ENCODE measurements at regions not wholly inside any gene's neighbourhood (a gene's known extent, or its start where the extent isn't known, plus 50 kb on each side); places are given as distances from the start of the nearest gene placed in this dataset.

DNA sequence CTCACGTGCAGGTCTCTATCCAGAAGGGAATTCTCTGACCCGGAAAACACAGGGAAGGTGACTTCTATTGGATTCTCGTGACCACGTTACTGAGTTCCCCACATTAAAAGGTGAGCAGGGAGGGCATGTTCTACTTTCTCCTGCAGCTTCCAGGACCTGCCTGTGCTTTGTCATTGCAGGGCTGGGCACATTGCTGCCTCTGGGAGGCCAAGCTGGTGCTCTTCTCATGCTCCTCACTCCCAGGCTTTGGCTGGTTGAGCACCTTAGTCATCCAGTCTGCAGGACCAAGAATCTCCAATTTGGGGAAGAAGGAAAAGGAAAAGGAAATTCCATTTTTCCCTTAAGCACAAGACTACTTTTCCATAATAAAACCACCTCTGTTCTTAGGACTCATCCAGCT is 86.5 kb upstream of the TMEM72 start:
- Histone ChIP-seq H3K27ac (no peak overlapping the region), H3K4me3 (no peak overlapping the region), H3K4me1 (replicated peaks in 1 of 2) (peaks cover 0 to 4% of the 10 kb centered on the region in 2 donors)
- WGBS, 10 experiments, result 74 to 100% (median 100%) methylated on average over 1 to 4 of the region's 4 CpGs; no CpG with 5 or more reads in 5 of the 10 experiments
- in situ Hi-C loops (cut with MboI; ENCODE audit: low pct_unique_long_range_greater_than_20kb in 2 of 9, low sequenced_read_pairs in 9 of 9, unreplicated experiment in 9 of 9), result no loop called here
- ATAC-seq (replicated peaks in 6 of 8), result no peak

DNA sequence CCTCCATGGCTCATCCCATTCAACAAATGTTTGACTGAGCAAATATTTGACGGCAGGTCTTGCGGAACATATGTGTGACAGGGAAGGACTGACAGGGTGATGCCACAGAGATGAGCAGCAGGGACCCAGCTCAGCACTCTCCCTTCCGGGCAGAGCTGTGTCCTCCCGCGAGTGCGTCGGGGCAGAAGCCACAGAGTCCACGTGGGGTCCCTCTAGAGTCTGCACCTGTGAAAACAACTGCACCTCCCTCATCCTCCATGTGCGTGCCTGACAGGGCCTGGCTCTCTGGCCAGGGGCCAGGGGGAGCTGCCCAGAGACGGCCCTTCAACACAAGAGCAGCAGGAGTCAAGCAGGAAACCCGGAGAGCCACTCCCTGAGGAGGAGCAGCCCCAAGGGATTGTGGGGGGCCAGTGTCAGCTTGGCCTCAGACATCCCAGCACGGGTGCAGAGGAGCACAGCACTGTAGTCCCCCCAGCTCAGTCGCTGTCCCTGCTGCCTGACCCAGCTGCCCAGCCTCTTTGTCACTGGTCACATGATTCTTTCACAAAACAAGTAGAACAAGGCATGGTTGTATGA is 83.6 kb upstream of the TMEM72 start:
- in situ Hi-C loops (cut with MboI; ENCODE audit: low pct_unique_long_range_greater_than_20kb in 2 of 9, low sequenced_read_pairs in 9 of 9, unreplicated experiment in 9 of 9), result no loop called here
- Histone ChIP-seq H3K4me1 (replicated peaks in 1 of 2) (peaks cover 0 to 4% of the 10 kb centered on the region in 2 donors), H3K4me3 (no peak overlapping the region), H3K27ac (no peak overlapping the region)
- 0 to 100% (median 94%) methylated on average over 1 to 6 of the region's 13 CpGs; no CpG with 5 or more reads in 3 of the 10 experiments for WGBS, 10 experiments
- peak in 1 of 8 experiments; percentile 40 for ATAC-seq (replicated peaks in 6 of 8)

DNA sequence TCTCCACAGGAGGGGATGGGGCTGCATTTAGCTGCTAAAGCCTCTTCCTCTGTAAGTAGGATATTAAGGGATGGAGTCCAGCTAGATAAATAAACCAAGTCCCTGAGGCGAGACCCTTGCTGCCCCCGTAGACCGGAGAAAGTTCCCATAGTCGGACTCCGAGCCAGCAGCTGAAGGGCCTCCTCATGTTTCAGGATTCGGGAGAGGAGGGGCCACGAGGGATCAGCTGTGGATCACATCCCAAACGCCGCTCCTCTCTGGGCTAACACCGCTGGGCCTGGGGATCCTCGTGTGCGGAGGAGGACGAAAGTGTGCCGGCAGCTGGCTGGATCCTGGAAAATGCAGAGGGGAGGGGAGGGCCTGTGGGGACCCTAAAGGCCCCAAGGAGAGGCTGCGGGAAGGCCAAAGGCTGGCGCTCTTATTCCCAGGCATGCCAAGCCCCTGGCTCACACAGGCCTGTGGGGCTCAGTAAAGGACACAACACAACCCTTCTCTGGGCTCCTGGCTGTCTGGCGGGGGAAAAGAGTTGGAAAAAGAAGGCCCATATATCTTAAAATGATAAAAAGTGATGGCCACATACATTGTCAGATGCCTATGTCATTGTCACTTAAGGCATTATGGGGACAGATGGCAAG is 82.5 kb upstream of the TMEM72 start:
- Histone ChIP-seq H3K27ac (no peak overlapping the region), H3K4me1 (replicated peaks in 1 of 2) (no peaks in the 10 kb centered on the region), H3K4me3 (no peak overlapping the region)
- in situ Hi-C loops (cut with MboI; ENCODE audit: low pct_unique_long_range_greater_than_20kb in 2 of 9, low sequenced_read_pairs in 9 of 9, unreplicated experiment in 9 of 9), result no loop called here
- 72 to 100% (median 82%) methylated on average over 1 to 8 of the region's 17 CpGs; no CpG with 5 or more reads in 4 of the 10 experiments for WGBS, 10 experiments
- no peak for ATAC-seq (replicated peaks in 6 of 8)

DNA sequence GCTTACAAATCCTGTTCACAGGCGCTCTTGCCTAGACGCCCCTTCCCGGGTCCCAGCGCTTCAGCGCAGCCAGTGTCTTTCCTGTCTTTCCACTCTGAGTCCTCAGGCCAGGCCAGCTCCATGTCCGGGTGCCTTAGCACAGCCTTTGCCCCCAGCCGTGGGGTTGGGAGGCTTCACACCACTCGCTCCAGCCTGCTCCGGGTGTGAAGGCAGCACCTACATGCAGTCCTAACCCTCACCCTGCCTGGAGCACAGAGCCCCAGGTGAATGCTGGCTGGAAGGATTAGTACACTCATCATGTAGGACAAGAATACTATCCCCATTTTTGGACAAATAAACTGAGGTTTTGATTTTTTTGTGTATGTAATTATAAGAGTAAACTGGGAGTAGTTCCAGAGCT is 81.7 kb upstream of the TMEM72 start:
- WGBS, 10 experiments, result 33 to 100% (median 94%) methylated on average over 1 to 9 of the region's 9 CpGs; no CpG with 5 or more reads in 3 of the 10 experiments
- no peaks in the 10 kb centered on the region for H3K4me1 ChIP-seq (replicated peaks in 1 of 2)
- H3K27ac ChIP-seq, result no peak overlapping the region
- in situ Hi-C loops (cut with MboI; ENCODE audit: low pct_unique_long_range_greater_than_20kb in 2 of 9, low sequenced_read_pairs in 9 of 9, unreplicated experiment in 9 of 9), result no loop called here
- ATAC-seq (replicated peaks in 6 of 8), result no peak
- H3K4me3 ChIP-seq, result no peak overlapping the region

DNA sequence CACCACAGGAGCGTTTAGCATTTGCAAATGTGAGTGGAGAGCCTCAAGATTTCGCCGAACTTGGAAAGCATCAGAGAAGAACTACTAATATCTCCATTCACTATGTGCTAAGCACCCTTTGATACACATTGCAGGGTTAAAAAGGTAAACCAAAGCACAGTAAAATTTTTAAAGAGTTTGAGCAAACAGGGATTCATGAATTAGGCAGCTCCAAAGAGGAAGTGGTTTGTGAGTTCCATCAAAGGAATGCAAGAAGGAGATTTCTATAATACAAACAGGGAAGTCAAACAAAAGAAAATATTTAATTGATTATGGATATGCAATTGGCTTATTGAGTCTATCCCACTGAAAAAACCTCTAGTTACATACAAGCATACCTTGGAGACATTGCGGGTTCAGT is 81.1 kb upstream of the TMEM72 start:
- in situ Hi-C loops (cut with MboI; ENCODE audit: low pct_unique_long_range_greater_than_20kb in 2 of 9, low sequenced_read_pairs in 9 of 9, unreplicated experiment in 9 of 9), result no loop called here
- no peak for ATAC-seq (replicated peaks in 6 of 8)
- WGBS, 10 experiments, result 37 to 100% (median 73%) methylated on average over 1 to 4 of the region's 4 CpGs

DNA sequence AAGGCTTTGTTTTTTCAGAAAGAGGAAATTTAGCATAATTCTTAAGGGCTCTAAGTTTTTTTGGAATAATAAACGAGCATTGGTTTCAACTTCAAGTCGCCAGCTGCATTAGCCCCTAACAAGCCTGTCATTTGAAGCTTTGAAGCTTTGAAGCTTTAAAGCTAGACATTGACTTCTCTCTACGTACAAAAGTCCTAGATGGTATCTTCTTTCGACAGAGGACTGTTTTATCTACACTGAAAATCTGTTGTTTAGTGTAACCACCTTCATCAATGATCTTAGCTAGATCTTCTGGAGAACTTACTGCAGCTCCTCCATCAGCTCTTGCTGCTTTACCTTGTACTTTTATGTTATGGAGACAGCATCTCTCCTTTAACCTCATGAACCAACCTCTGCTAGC is 79.6 kb upstream of the TMEM72 start:
- in situ Hi-C loops (cut with MboI; ENCODE audit: low pct_unique_long_range_greater_than_20kb in 2 of 9, low sequenced_read_pairs in 9 of 9, unreplicated experiment in 9 of 9), result no loop called here
- WGBS, 10 experiments, result 40 to 88% (median 66%) methylated on average over 1 to 4 of the region's 4 CpGs
- H3K4me1 ChIP-seq (replicated peaks in 1 of 2), result peaks cover 2 to 10% of the 10 kb centered on the region in 2 donors
- no peak overlapping the region for H3K4me3 ChIP-seq
- no peak overlapping the region for H3K27ac ChIP-seq
- ATAC-seq (replicated peaks in 6 of 8), result no peak

More for the DNA sequence above, 81.1 kb upstream of the TMEM72 start:
- no peak overlapping the region for H3K27ac ChIP-seq
- H3K4me1 ChIP-seq (replicated peaks in 1 of 2), result peaks cover 0 to 5% of the 10 kb centered on the region in 2 donors
- no peak overlapping the region for H3K4me3 ChIP-seq

DNA sequence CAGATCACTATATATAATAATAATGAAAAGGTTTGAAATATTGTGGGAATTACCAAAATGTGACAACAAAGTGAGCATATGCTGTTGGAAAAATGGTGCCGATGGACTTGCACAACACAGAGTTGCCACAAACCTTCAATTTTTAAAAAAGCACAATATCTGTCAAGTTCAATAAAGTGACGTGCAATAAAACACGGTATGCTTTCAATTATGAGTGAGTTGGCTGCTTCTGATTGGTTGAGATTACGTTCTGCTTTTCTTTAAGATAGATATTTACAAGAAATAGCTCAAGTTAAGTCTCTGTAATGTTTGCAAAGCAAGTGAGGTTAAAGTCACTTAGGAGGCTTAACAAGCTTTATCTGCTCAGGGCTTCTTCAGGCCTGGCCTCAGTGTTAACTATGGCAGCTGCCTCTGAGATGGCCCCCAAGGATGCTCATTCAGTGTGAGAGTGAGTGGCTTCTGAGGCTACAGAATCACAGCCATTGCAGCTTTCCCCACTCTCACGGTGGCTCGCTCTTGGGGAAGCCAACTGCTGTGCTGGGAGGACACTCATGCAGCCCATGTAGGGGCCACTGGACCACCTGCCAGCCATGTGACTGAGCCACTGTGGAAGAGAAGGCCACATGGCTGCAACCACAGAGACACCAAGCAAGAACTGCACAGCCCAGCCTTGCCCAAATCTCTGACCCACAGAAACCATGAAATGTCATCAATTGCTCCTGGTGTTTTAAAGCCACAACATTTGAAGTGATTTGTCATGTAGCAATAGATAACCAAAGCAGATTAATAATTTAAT is 78.3 kb upstream of the TMEM72 start:
- H3K4me3 ChIP-seq, result no peak overlapping the region
- peaks cover 2 to 10% of the 10 kb centered on the region in 2 donors for H3K4me1 ChIP-seq (replicated peaks in 1 of 2)
- no peak overlapping the region for H3K27ac ChIP-seq
- WGBS, 10 experiments, result 45 to 100% (median 81%) methylated on average over 1 to 4 of the region's 6 CpGs
- ATAC-seq (replicated peaks in 6 of 8), result no peak
- in situ Hi-C loops (cut with MboI; ENCODE audit: low pct_unique_long_range_greater_than_20kb in 2 of 9, low sequenced_read_pairs in 9 of 9, unreplicated experiment in 9 of 9), result no loop called here

DNA sequence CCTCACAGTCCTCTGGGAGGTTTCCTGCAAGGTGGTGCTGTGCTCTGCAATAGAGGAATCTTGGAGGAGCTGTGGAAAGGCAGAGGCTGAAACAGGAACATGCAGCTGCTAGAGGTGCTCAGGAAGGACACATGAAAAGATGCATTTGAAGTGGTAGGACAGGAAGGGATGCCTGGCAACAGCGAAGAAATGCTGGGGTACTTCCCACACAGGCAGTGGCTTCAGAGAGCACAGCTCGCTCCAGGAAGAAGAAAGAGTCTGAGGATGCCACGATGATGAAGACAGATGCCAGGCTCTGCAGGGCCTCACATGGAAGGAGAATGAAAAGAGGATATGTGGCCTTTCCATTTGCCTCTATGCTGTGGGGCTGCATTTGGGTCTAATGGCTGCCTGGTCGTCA is 77.0 kb upstream of the TMEM72 start:
- in situ Hi-C loops (cut with MboI; ENCODE audit: low pct_unique_long_range_greater_than_20kb in 2 of 9, low sequenced_read_pairs in 9 of 9, unreplicated experiment in 9 of 9), result no loop called here
- 10 to 80% (median 65%) methylated on average over 1 to 3 of the region's 4 CpGs; no CpG with 5 or more reads in 5 of the 10 experiments for WGBS, 10 experiments
- no peak for ATAC-seq (replicated peaks in 6 of 8)
- Histone ChIP-seq H3K4me3 (no peak overlapping the region), H3K27ac (no peak overlapping the region), H3K4me1 (replicated peaks in 1 of 2) (peaks cover 2 to 10% of the 10 kb centered on the region in 2 donors)

DNA sequence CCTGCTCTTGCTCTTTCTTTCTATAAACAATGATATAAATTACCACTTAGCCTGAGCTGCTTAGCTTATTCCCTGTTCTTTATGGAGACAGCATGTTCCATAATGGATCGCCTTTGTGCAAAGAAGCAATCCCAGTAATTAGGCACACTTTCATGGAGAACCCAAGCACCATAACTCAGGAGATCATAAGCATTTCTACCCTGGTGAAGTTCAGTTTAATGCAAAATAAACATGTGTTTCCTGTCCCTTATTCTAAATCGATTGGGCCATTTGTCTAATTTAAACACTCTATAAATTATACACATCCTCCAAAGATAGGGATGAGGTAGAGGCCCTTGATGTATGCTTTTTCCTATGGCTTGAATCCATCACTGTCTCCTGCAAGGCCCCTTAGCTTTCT is 75.8 kb upstream of the TMEM72 start:
- Histone ChIP-seq H3K4me1 (replicated peaks in 1 of 2) (peaks cover 2 to 10% of the 10 kb centered on the region in 2 donors), H3K27ac (no peak overlapping the region), H3K4me3 (no peak overlapping the region)
- peak in 1 of 8 experiments; percentile 39 for ATAC-seq (replicated peaks in 6 of 8)
- WGBS, 10 experiments, result 0 to 83% (median 43%) methylated on average over 1 to 2 of the region's 2 CpGs; no CpG with 5 or more reads in 2 of the 10 experiments
- in situ Hi-C loops (cut with MboI; ENCODE audit: low pct_unique_long_range_greater_than_20kb in 2 of 9, low sequenced_read_pairs in 9 of 9, unreplicated experiment in 9 of 9), result no loop called here

DNA sequence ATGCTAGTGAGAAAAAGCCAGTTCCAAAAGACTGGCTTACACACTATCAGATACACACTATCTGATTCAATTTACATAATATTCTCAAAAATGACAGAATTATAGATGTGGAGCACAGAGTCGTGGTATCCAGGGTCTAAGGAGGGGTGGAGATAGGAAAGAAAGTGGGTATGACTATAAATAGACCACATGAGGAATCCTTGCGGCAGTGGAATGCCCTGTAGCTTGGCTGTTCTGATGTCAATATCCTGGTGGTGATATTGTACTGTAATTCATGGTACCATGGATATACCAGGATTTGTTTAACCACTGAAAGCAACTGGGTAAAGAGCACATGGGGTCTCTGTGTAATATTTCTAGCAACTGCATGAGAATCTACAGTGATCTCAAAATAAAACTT is 67.7 kb upstream of the TMEM72 start:
- in situ Hi-C loops (cut with MboI; ENCODE audit: low pct_unique_long_range_greater_than_20kb in 2 of 9, low sequenced_read_pairs in 9 of 9, unreplicated experiment in 9 of 9), result no loop called here
- no peaks in the 10 kb centered on the region for H3K4me1 ChIP-seq (replicated peaks in 1 of 2)
- 33 to 100% (median 60%) methylated on average over 1 to 2 of the region's 2 CpGs; no CpG with 5 or more reads in 3 of the 10 experiments for WGBS, 10 experiments
- H3K4me3 ChIP-seq, result no peak overlapping the region
- H3K27ac ChIP-seq, result no peak overlapping the region
- peak in 1 of 8 experiments; percentile 15 for ATAC-seq (replicated peaks in 6 of 8)

DNA sequence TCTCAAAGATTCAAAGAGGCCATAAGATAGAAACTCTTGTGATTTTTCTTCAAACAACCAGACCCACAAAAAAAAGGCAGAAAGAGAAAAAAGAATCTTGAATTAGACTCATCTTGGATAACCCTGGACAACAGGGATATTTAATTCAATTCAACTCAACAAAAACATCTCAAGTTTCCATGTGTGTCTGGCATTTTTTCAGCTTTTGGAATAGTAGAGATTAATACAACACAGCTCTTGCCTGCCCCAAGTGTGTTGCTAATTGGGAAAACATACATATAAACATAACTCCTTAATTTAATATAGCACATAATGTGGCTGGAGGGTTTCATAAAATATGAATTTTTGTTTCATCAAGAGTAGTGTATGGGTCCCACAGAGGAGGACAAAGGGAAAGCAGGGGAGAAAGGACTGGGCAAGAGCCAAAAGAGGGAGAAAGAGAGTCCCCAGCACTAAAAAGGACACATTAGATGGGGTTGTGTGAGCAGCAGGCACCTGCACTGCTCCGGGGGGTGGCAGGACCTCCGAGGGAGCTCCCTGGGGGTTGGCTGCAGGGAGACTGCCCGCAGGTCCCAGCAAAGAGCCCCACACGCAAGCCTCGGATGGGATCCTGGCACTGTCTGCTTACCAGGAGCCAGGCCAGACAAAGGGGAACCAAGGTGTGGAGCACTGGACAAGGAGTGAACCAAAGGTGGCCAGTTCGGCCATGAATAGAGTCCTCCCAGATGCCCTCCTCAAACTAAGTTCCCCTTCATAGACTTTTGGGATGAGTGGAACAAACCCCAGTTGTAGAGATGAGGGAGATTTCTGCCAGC is 65.6 kb upstream of the TMEM72 start:
- no peak overlapping the region for H3K27ac ChIP-seq
- WGBS, 10 experiments, result 75 to 100% (median 87%) methylated on average over 1 to 2 of the region's 6 CpGs; no CpG with 5 or more reads in 6 of the 10 experiments
- H3K4me3 ChIP-seq, result no peak overlapping the region
- in situ Hi-C loops (cut with MboI; ENCODE audit: low pct_unique_long_range_greater_than_20kb in 2 of 9, low sequenced_read_pairs in 9 of 9, unreplicated experiment in 9 of 9), result no loop called here
- ATAC-seq (replicated peaks in 6 of 8), result no peak
- no peaks in the 10 kb centered on the region for H3K4me1 ChIP-seq (replicated peaks in 1 of 2)

DNA sequence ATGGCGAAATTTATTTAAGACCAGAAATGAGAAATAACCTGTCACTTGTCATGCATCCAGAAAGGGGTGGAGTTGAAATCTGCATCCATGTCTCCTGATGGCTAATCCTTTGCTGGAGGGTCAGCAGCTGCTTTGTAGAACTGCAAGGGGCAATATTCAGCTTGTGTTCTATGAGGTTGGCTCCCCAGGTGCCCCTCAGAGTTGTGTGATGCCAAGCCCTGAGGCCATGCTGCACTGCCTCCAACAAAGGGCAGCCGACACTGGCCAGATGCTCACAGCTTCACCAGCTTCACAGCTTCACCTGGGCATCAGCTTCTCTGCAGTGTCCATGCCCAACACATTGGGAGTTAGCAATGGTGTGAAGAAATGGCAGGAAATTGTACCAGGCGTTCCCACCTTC is 64.0 kb upstream of the TMEM72 start:
- Histone ChIP-seq H3K4me1 (replicated peaks in 1 of 2) (no peaks in the 10 kb centered on the region), H3K27ac (no peak overlapping the region), H3K4me3 (no peak overlapping the region)
- in situ Hi-C loops (cut with MboI; ENCODE audit: low pct_unique_long_range_greater_than_20kb in 2 of 9, low sequenced_read_pairs in 9 of 9, unreplicated experiment in 9 of 9), result no loop called here
- 38 to 89% (median 62%) methylated on average over 1 to 2 of the region's 3 CpGs; no CpG with 5 or more reads in 4 of the 10 experiments for WGBS, 10 experiments
- ATAC-seq (replicated peaks in 6 of 8), result no peak

DNA sequence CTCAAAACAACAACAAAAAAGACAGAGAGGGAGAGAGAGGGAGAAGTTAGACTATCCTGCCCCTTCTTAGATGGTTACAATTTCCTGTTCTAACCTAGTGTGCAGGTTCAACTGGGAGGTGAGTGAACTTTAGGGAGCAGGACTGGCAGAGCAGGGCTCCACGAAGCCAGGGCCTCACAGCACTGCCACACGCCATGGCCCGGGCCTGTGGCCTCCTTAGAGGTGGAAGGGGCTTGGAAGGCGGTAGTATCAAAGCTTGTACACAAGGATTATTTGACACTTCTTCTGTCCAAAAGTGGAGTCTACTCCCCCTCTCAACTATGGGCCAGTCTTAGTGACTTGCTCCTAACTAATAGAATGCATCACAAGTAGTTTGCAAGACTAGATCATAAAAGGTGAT is 62.9 kb upstream of the TMEM72 start:
- no peak overlapping the region for H3K27ac ChIP-seq
- in situ Hi-C loops (cut with MboI; ENCODE audit: low pct_unique_long_range_greater_than_20kb in 2 of 9, low sequenced_read_pairs in 9 of 9, unreplicated experiment in 9 of 9), result no loop called here
- no peak overlapping the region for H3K4me3 ChIP-seq
- H3K4me1 ChIP-seq (replicated peaks in 1 of 2), result no peaks in the 10 kb centered on the region
- WGBS, 10 experiments, result 49 to 100% (median 75%) methylated on average over 1 to 3 of the region's 4 CpGs; no CpG with 5 or more reads in 6 of the 10 experiments
- ATAC-seq (replicated peaks in 6 of 8), result no peak

All from motor neuron (in vitro differentiated cells).